ENCODE measurements at regions not wholly inside any gene's neighbourhood (a gene's known extent, or its start where the extent isn't known, plus 50 kb on each side); places are given as distances from the start of the nearest gene placed in this dataset.

DNA sequence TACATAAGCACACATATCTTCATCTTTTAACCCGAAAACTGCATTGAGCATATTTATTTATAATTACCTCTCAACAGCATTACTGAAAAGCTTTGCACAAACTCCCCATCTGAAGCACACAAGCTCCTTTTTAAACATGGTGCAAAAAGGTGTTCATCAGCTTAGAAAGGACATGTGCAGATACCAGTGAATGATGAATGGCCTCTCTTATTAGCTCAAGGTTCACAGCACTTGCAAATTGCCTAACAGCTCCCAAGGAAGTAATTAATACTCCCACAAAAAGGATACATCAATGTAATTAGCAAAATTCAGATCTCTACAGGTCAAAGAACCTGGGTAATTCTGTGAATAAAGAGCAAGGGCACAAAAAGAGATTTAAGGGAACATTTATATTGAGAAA lies 422.0 kb downstream of the HINT1 start:
- no peaks in the 10 kb centered on the region for H3K4me1 ChIP-seq (ENCODE audit: insufficient read depth, poor library complexity, severe bottlenecking)
- TF ChIP-seq, protein P1, sequence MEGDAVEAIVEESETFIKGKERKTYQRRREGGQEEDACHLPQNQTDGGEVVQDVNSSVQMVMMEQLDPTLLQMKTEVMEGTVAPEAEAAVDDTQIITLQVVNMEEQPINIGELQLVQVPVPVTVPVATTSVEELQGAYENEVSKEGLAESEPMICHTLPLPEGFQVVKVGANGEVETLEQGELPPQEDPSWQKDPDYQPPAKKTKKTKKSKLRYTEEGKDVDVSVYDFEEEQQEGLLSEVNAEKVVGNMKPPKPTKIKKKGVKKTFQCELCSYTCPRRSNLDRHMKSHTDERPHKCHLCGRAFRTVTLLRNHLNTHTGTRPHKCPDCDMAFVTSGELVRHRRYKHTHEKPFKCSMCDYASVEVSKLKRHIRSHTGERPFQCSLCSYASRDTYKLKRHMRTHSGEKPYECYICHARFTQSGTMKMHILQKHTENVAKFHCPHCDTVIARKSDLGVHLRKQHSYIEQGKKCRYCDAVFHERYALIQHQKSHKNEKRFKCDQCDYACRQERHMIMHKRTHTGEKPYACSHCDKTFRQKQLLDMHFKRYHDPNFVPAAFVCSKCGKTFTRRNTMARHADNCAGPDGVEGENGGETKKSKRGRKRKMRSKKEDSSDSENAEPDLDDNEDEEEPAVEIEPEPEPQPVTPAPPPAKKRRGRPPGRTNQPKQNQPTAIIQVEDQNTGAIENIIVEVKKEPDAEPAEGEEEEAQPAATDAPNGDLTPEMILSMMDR (IDR thresholded peaks at IDR 0.05; ENCODE audit: poor library complexity, severe bottlenecking) = no peak
- DNase-seq (ENCODE audit: low spot score) = no peak
- no peaks in the 10 kb centered on the region for H3K27me3 ChIP-seq (ENCODE audit: insufficient read depth, poor library complexity, severe bottlenecking)
- no peaks in the 10 kb centered on the region for H3K9me3 ChIP-seq (ENCODE audit: severe bottlenecking)
- H3K4me3 ChIP-seq (ENCODE audit: severe bottlenecking) = no peak overlapping the region
- ATAC-seq (ENCODE audit: low read depth) = no peak
- no peak overlapping the region for H3K27ac ChIP-seq (ENCODE audit: poor library complexity, severe bottlenecking)
- H3K36me3 ChIP-seq (ENCODE audit: low read depth) = no peaks in the 10 kb centered on the region

DNA sequence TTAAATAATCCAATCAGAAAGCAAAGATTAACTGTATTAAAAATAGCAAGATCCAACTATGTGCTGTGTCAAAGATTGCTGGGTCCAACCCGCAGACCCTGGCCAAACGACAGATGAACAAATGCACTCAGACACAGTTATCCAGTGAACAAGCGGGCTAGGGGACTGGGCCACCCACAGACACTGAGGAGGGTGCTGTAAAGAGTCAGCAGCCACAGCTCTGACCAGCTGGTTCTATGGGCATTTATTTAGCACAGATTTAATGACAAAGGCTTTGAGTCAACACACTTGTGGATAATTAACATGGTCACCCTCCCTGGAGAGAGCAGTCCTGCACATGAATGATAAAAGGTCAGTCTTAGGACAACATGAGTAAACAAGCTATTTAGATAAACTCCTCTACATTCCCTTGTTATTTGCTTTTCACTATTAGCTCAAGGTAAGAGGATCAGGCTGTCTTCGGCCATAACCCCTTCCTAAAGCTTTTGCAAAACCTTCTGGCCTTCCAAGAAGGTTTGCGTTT lies 424.9 kb downstream of the HINT1 start:
- Histone ChIP-seq H3K9me3 (ENCODE audit: severe bottlenecking) (no peaks in the 10 kb centered on the region), H3K27ac (ENCODE audit: poor library complexity, severe bottlenecking) (no peak overlapping the region), H3K27me3 (ENCODE audit: insufficient read depth, poor library complexity, severe bottlenecking) (no peaks in the 10 kb centered on the region), H3K4me1 (ENCODE audit: insufficient read depth, poor library complexity, severe bottlenecking) (no peaks in the 10 kb centered on the region), H3K36me3 (ENCODE audit: low read depth) (no peaks in the 10 kb centered on the region), H3K4me3 (ENCODE audit: severe bottlenecking) (no peak overlapping the region)
- no peak for DNase-seq (ENCODE audit: low spot score)
- TF ChIP-seq, protein P1 (IDR thresholded peaks at IDR 0.05; ENCODE audit: poor library complexity, severe bottlenecking) = no peak
- ATAC-seq (ENCODE audit: low read depth) = no peak

DNA sequence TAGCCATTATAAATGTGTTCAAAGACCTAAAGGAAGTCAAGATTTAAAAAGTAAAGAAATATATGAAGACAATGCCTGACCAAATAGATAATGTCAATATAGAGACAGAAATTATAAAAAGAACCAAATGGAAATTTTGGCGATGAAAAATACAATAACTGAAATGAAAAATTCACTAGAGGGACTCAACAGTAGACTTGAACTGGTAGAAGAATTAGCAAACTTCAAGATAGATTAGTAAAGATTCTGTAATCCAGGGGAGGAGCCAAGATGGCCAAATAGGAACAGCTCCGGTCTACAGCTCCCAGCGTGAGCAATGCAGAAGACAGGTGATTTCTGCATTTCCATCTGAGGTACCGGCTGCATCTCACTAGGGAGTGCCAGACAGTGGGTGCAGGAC lies 433.2 kb downstream of the HINT1 start:
- H3K4me3 ChIP-seq (ENCODE audit: severe bottlenecking) = no peak overlapping the region

DNA sequence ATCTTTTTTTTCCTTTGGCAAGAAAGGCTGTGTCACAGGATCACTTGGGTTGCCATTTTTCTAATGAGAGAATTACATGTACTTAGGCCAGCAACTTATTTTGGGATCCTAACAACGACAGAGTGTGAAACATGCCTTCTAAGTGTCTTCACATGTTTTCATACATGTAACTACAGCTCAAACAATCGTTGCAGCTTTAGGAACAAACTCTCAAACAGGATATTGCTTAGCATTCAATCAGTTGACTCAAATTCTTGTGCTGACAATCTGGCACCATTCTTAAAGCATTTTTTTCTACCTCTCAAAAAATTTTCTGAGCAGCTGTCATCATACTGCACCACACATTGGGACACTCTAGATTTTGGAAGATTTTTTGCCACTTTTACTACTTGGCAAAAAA lies 435.5 kb downstream of the HINT1 start:
- Histone ChIP-seq H3K9me3 (ENCODE audit: severe bottlenecking) (peaks cover 10% of the 10 kb centered on the region), H3K27me3 (ENCODE audit: insufficient read depth, poor library complexity, severe bottlenecking) (no peaks in the 10 kb centered on the region), H3K4me1 (ENCODE audit: insufficient read depth, poor library complexity, severe bottlenecking) (no peaks in the 10 kb centered on the region), H3K36me3 (ENCODE audit: low read depth) (no peaks in the 10 kb centered on the region), H3K4me3 (ENCODE audit: severe bottlenecking) (no peak overlapping the region), H3K27ac (ENCODE audit: poor library complexity, severe bottlenecking) (no peak overlapping the region)
- DNase-seq (ENCODE audit: low spot score) (no peak), ATAC-seq (ENCODE audit: low read depth) (no peak)
- TF ChIP-seq, protein P1 (IDR thresholded peaks at IDR 0.05; ENCODE audit: poor library complexity, severe bottlenecking) = no peak

More for the DNA sequence above, 433.2 kb downstream of the HINT1 start:
- no peaks in the 10 kb centered on the region for H3K27me3 ChIP-seq (ENCODE audit: insufficient read depth, poor library complexity, severe bottlenecking)
- no peaks in the 10 kb centered on the region for H3K36me3 ChIP-seq (ENCODE audit: low read depth)
- H3K9me3 ChIP-seq (ENCODE audit: severe bottlenecking) = peaks cover 10% of the 10 kb centered on the region
- TF ChIP-seq, protein P1 (IDR thresholded peaks at IDR 0.05; ENCODE audit: poor library complexity, severe bottlenecking) = no peak
- no peak overlapping the region for H3K27ac ChIP-seq (ENCODE audit: poor library complexity, severe bottlenecking)
- ATAC-seq (ENCODE audit: low read depth) (no peak), DNase-seq (ENCODE audit: low spot score) (no peak)
- H3K4me1 ChIP-seq (ENCODE audit: insufficient read depth, poor library complexity, severe bottlenecking) = no peaks in the 10 kb centered on the region

DNA sequence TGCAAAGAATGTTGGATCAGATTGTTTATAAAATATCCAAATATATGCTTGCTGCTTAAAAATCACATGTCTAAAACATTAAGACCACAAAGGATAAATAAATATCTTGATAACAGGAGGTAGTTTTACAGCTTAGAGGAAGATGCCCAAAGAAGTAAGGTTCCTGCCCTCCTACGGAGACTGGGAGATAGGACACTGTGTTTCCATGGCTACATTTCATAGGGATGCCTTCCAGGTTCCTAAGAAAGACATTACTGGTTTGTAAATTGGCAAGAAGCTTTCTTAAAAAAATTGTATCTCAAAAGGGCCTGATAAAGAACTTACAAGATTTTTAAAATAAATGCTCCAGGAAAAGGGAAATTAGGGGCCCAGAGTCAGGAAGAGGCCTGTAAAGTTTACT lies 437.2 kb downstream of the HINT1 start:
- no peak overlapping the region for H3K4me3 ChIP-seq (ENCODE audit: severe bottlenecking)
- no peaks in the 10 kb centered on the region for H3K27me3 ChIP-seq (ENCODE audit: insufficient read depth, poor library complexity, severe bottlenecking)
- TF ChIP-seq, protein P1 (IDR thresholded peaks at IDR 0.05; ENCODE audit: poor library complexity, severe bottlenecking) = no peak
- DNase-seq (ENCODE audit: low spot score) (no peak), ATAC-seq (ENCODE audit: low read depth) (no peak)
- H3K4me1 ChIP-seq (ENCODE audit: insufficient read depth, poor library complexity, severe bottlenecking) = no peaks in the 10 kb centered on the region
- H3K9me3 ChIP-seq (ENCODE audit: severe bottlenecking) = peaks cover 10% of the 10 kb centered on the region
- no peak overlapping the region for H3K27ac ChIP-seq (ENCODE audit: poor library complexity, severe bottlenecking)
- H3K36me3 ChIP-seq (ENCODE audit: low read depth) = no peaks in the 10 kb centered on the region
